CD8-positive, alpha-beta memory T cell (primary cell): ENCODE measurements at regions not wholly inside any gene's neighbourhood (a gene's known extent, or its start where the extent isn't known, plus 50 kb on each side); places are given as distances from the start of the nearest gene placed in this dataset.

ENCODE experiments used
- CTCF ChIA-PET: fragments of 350-600 bp; sonication (Branson Sonifier 250); formaldehyde crosslinking; loops from one replicate; lab custom pipeline; 2021; ENCODE audit warnings: antibody characterized with exemption; lab: Charles Lee
- POLR2A ChIA-PET: fragments of 350-600 bp; sonication (Branson Sonifier 250); formaldehyde crosslinking; loops from one replicate; lab custom pipeline; 2021; ENCODE audit warnings: antibody characterized with exemption; lab: Charles Lee
- DNase-seq, 5 donors: peaks; one replicate each; pipeline versions ENCODE4 v3.0.0 to v3.0.0-alpha.2; 2020 to 2022; ENCODE audit warnings: mixed read lengths in 1 of 5
- H3K27ac ChIP-seq: one replicate; pipeline ENCODE4 v1.7.0; 2013; ENCODE audit warnings: low read depth, mild to moderate bottlenecking, low read length, moderate library complexity
- H3K27me3 ChIP-seq: 2 replicates; pipeline ENCODE4 v1.7.0; 2013; ENCODE audit warnings: low read length, mild to moderate bottlenecking; ENCODE audit not compliant: insufficient read depth, poor library complexity, severe bottlenecking
- H3K36me3 ChIP-seq: 2 replicates; pipeline ENCODE4 v1.7.0; 2013; ENCODE audit warnings: mild to moderate bottlenecking, low read length, moderate library complexity; ENCODE audit not compliant: insufficient read depth
- H3K4me1 ChIP-seq: 2 replicates; pipeline ENCODE4 v1.7.0; 2013; ENCODE audit warnings: mild to moderate bottlenecking, low read length, moderate library complexity; ENCODE audit not compliant: insufficient read depth
- H3K4me3 ChIP-seq: 2 replicates; pipeline ENCODE4 v1.7.0; 2013; ENCODE audit warnings: mild to moderate bottlenecking, low read length
- H3K9me3 ChIP-seq: 2 replicates; pipeline ENCODE4 v1.7.0; 2013; ENCODE audit warnings: mild to moderate bottlenecking, low read length
- H3K27ac Mint-ChIP-seq, 8 donors: one replicate each; pipeline ENCODE4 v1.8.0; 2020 to 2021; ENCODE audit warnings: mixed read lengths in 8 of 8, mild to moderate bottlenecking in 6 of 8, inconsistent platforms in 3 of 8, moderate library complexity in 3 of 8
- H3K27me3 Mint-ChIP-seq, 2 donors: one replicate each; pipeline ENCODE4 v1.8.0; 2020 to 2021; ENCODE audit warnings: mixed read lengths in 2 of 2, mild to moderate bottlenecking in 1 of 2, moderate library complexity in 1 of 2
- H3K36me3 Mint-ChIP-seq, 3 donors: one replicate each; pipeline ENCODE4 v1.8.0; 2020 to 2021; ENCODE audit warnings: mixed read lengths in 3 of 3, inconsistent platforms in 1 of 3, mild to moderate bottlenecking in 1 of 3
- H3K4me1 Mint-ChIP-seq, 3 donors: one replicate each; pipeline ENCODE4 v1.8.0; 2020 to 2021; ENCODE audit warnings: mixed read lengths in 3 of 3, inconsistent platforms in 1 of 3, mild to moderate bottlenecking in 1 of 3
- H3K4me3 Mint-ChIP-seq, 7 donors: one replicate each; pipeline ENCODE4 v1.8.0; 2020 to 2021; ENCODE audit warnings: mixed read lengths in 7 of 7, mild to moderate bottlenecking in 6 of 7, moderate library complexity in 4 of 7, inconsistent platforms in 2 of 7
- H3K9me3 Mint-ChIP-seq, 5 donors: one replicate each; pipeline ENCODE4 v1.8.0; 2020 to 2022; ENCODE audit warnings: mixed read lengths in 5 of 5, mild to moderate bottlenecking in 3 of 5, moderate library complexity in 2 of 5, inconsistent platforms in 1 of 5

DNA sequence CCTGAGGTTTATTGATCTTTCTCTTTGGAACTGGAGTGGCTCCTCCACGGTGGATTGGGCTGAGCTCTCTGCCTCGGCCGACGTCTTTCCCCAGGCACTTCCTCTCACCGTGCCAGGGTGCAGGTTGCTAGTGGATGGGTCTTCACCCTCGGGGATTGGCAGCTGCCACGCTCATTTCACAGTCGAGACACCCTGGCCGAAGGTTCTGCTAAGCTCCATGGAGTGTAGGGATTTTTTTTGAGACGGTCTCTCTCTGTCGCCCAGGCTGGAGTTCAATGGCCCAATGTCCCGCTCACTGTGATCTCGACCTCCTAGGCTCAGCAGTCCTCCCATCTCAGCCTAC lies 280.8 kb downstream of the SEC14L1 start:
- peak overlapping the region; percentile 10 for H3K4me3 ChIP-seq
- H3K27me3 Mint-ChIP-seq: no peaks in the 10 kb centered on the region
- H3K27ac ChIP-seq: no peak overlapping the region
- no peaks in the 10 kb centered on the region for H3K9me3 Mint-ChIP-seq
- peaks cover 62% of the 10 kb centered on the region for H3K4me1 ChIP-seq
- H3K36me3 ChIP-seq: peaks cover 6% of the 10 kb centered on the region
- peaks cover 44 to 86% (median 55%) of the 10 kb centered on the region in 3 donors for H3K4me1 Mint-ChIP-seq
- no peak for DNase-seq
- peak overlapping the region; percentile 66 to 96 (median 91) for H3K27ac Mint-ChIP-seq
- H3K9me3 ChIP-seq: no peaks in the 10 kb centered on the region
- POLR2A ChIA-PET: interaction anchor here (0.7 to 2.1 kb wide), 7 partner anchors 19 to 91 kb away, joined by 3 to 9 read pairs (median 3); no protein-coding TSS in a partner anchor
- peaks cover 0 to 24% (median 0%) of the 10 kb centered on the region in 3 donors for H3K36me3 Mint-ChIP-seq
- peak overlapping the region in 6 of 7 donors; percentile 56 to 81 (median 76) for H3K4me3 Mint-ChIP-seq
- H3K27me3 ChIP-seq: no peaks in the 10 kb centered on the region
- CTCF ChIA-PET: interaction anchor here (1.0 to 5.1 kb wide), 9 partner anchors 9 to 90 kb away, joined by 3 to 34 read pairs (median 4); no protein-coding TSS in a partner anchor

DNA sequence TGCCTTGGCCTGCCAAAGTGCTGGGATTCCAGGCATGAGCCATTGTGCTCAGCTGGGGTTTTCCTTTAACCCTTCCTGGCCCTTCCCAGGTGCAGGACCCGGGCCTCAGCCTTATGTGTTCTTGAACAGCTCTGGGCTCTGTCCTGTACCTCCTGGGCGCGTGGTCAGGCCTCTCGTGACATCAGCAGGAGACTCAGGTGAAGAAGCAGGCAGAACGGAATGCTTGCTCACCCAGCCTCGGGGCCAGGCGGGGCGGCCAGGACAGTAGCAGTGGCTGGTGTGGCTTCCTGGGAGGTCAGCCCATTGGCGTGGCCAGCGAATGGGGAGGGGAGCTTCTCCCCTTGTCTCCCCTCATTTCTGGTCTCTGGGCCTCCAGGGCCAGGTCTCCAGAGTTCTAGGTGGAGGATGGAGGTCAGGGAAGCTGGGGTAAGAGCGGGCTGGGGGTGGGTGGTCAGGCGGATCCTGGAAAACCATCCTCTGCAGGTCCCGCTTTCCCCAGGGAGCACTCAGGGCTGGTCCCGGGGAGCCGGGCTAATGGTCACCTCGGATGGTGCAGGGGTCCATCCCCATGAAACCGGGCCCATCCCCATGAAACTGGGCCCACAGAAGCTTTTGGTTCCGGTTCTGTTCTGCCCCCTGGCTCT lies 281.5 kb downstream of the SEC14L1 start:
- Mint-ChIP-seq H3K4me1 (peaks cover 45 to 86% (median 57%) of the 10 kb centered on the region in 3 donors), H3K27ac (peak overlapping the region in 5 of 8 donors; percentile 52 to 96 (median 85)), H3K4me3 (peak overlapping the region in 1 of 7 donors; percentile 48), H3K9me3 (no peaks in the 10 kb centered on the region), H3K27me3 (no peaks in the 10 kb centered on the region), H3K36me3 (peaks cover 0 to 23% (median 0%) of the 10 kb centered on the region in 3 donors)
- H3K36me3 ChIP-seq: peaks cover 1% of the 10 kb centered on the region
- no peak overlapping the region for H3K27ac ChIP-seq
- CTCF ChIA-PET: interaction anchor here (1.0 to 5.1 kb wide), 8 partner anchors 8 to 91 kb away, joined by 3 to 34 read pairs (median 4); no protein-coding TSS in a partner anchor
- DNase-seq: no peak
- no peak overlapping the region for H3K4me3 ChIP-seq
- peaks cover 62% of the 10 kb centered on the region for H3K4me1 ChIP-seq
- H3K9me3 ChIP-seq: no peaks in the 10 kb centered on the region
- POLR2A ChIA-PET: interaction anchor here (0.7 to 2.1 kb wide), 3 partner anchors 22 to 41 kb away, joined by 3 to 7 read pairs (median 6); no protein-coding TSS in a partner anchor
- H3K27me3 ChIP-seq: no peaks in the 10 kb centered on the region

DNA sequence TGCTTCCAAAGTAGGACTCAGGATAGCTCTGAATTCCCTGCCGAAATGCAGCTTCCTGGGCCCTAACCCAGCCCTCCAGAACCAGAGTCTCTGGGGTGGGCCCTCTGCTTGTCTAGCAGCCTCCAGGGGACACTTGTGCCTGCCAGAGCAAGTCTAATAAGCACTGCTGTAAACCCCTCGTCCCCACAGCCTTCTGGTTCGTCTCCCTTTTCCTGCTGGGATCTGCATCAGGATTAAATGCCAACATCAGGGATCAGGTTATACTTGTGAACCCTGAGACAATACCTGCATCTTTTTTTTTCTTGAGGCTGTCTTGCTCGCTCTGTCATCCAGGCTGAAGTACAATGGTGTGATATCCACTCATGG lies 282.0 kb downstream of the SEC14L1 start:
- CTCF ChIA-PET: interaction anchor here (1.2 to 3.3 kb wide), 5 partner anchors 10 to 91 kb away, joined by 3 to 21 read pairs (median 4); no protein-coding TSS in a partner anchor
- Histone ChIP-seq H3K4me1 (peaks cover 66% of the 10 kb centered on the region), H3K27ac (no peak overlapping the region), H3K9me3 (no peaks in the 10 kb centered on the region), H3K4me3 (no peak overlapping the region), H3K36me3 (no peaks in the 10 kb centered on the region), H3K27me3 (no peaks in the 10 kb centered on the region)
- peak overlapping the region in 7 of 8 donors; percentile 52 to 89 (median 72) for H3K27ac Mint-ChIP-seq
- peak overlapping the region in 1 of 7 donors; percentile 8 for H3K4me3 Mint-ChIP-seq
- peaks cover 0 to 18% (median 0%) of the 10 kb centered on the region in 3 donors for H3K36me3 Mint-ChIP-seq
- DNase-seq: no peak
- peaks cover 45 to 86% (median 57%) of the 10 kb centered on the region in 3 donors for H3K4me1 Mint-ChIP-seq
- POLR2A ChIA-PET: interaction anchor here (0.5 kb wide), 1 partner anchor 10 kb away, joined by 3 read pairs; no protein-coding TSS in a partner anchor
- no peaks in the 10 kb centered on the region for H3K27me3 Mint-ChIP-seq
- H3K9me3 Mint-ChIP-seq: no peaks in the 10 kb centered on the region

DNA sequence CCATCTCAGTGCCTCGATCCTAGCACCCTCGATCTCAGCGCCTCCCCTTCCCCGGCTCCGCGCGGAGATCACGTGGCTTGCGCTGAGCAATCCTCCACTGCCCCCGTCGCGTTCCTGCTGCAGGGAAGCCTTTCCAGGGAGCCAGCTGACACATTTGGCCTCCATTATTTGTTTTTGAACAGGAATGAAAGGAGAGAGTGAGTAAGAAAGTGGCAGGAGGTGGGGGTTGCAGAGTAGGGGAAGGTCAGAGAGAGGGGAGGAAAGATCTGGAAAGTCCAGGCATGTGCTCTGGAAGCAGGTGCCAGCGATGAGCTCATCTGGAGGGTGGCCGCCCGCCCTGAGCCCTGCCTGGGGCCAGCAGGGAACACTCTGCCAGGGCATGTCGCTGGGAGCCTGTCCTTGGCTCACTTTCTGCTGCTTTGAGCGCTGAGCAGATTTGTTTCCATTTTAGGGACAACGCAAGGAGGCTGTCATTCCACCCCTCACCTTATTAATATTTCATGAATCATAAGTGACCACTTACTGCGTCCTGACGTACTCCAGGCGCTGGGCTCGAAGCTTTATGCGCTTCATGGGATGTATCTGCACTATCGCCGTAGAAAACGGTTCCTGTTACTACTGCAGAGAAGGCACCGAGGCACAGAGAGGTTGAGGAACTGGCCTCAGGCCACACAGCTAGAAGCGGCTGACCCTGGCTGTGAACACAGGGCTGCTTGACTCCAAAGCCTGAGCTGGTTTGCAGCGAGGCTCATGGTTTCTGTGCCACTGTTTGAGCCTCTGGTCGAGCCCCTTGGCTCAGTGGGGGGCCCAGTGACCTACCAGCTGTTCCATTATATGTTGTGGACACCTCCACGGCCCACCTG lies 283.1 kb downstream of the SEC14L1 start:
- peaks cover 74% of the 10 kb centered on the region for H3K4me1 ChIP-seq
- no peaks in the 10 kb centered on the region for H3K27me3 Mint-ChIP-seq
- no peaks in the 10 kb centered on the region for H3K27me3 ChIP-seq
- ChIA-PET POLR2A (interaction anchor here (0.5 to 1.0 kb wide), 2 partner anchors 11 to 12 kb away, joined by 3 read pairs; no protein-coding TSS in a partner anchor), CTCF (interaction anchor here (0.9 to 3.0 kb wide), 6 partner anchors 11 to 93 kb away, joined by 4 to 16 read pairs (median 6); no protein-coding TSS in a partner anchor)
- no peaks in the 10 kb centered on the region for H3K9me3 ChIP-seq
- DNase-seq: no peak
- H3K4me3 Mint-ChIP-seq: no peak overlapping the region
- H3K4me3 ChIP-seq: no peak overlapping the region
- H3K36me3 Mint-ChIP-seq: peaks cover 0 to 20% (median 0%) of the 10 kb centered on the region in 3 donors
- no peaks in the 10 kb centered on the region for H3K9me3 Mint-ChIP-seq
- peak overlapping the region in 7 of 8 donors; percentile 50 to 83 (median 64) for H3K27ac Mint-ChIP-seq
- H3K4me1 Mint-ChIP-seq: peaks cover 55 to 89% (median 67%) of the 10 kb centered on the region in 3 donors
- no peaks in the 10 kb centered on the region for H3K36me3 ChIP-seq
- H3K27ac ChIP-seq: no peak overlapping the region

DNA sequence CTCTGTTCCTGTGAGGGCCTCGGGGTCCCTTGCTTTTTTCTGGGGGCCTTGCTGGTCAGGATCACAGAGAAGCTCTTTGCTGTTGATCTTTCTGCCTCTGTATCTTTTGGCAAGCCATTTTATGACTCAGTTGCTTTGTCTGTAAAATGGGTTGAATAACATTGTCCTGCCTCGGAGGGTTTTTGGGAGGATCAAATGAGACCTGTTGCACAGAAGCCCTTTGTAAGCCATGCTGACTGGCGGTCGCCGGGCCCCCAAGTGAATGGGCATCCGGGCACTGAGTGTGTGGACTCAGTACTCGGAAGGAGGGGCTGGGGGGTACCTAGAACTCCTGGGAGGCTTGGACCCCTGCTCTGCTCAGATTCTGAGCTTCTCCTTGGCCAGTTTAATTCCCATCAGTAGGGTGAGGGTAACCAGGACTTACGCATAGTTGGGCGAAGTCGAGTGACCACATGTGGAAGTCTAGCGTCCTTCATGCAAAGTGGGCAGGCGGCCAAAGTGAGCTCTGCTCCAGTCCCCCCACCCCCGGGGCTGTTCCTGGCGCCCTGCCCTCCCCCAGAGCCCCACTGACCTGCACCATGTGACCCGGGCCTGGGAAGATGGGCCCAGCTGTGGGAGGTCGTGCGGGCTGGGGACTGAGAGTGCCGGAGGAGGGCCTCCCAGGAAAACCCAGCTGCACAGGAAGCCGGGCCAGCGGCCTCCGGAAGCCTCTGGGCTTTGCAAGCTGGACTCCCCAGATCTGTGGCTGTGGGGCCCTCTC lies 284.0 kb downstream of the SEC14L1 start:
- no peaks in the 10 kb centered on the region for H3K9me3 Mint-ChIP-seq
- H3K27me3 ChIP-seq: no peaks in the 10 kb centered on the region
- no peak overlapping the region for H3K4me3 Mint-ChIP-seq
- peak overlapping the region in 4 of 8 donors; percentile 17 to 74 (median 28) for H3K27ac Mint-ChIP-seq
- H3K27me3 Mint-ChIP-seq: no peaks in the 10 kb centered on the region
- no peak overlapping the region for H3K4me3 ChIP-seq
- POLR2A ChIA-PET: interaction anchor here (0.9 to 1.7 kb wide), 6 partner anchors 12 to 42 kb away, joined by 3 to 5 read pairs (median 4); no protein-coding TSS in a partner anchor
- peaks cover 59 to 90% (median 73%) of the 10 kb centered on the region in 3 donors for H3K4me1 Mint-ChIP-seq
- DNase-seq: no peak
- no peaks in the 10 kb centered on the region for H3K36me3 ChIP-seq
- H3K4me1 ChIP-seq: peaks cover 74% of the 10 kb centered on the region
- no peaks in the 10 kb centered on the region for H3K9me3 ChIP-seq
- H3K36me3 Mint-ChIP-seq: peaks cover 0 to 24% (median 0%) of the 10 kb centered on the region in 3 donors
- no peak overlapping the region for H3K27ac ChIP-seq
- CTCF ChIA-PET: interaction anchor here (0.8 to 2.6 kb wide), 7 partner anchors 10 to 94 kb away, joined by 3 to 16 read pairs (median 4); no protein-coding TSS in a partner anchor

DNA sequence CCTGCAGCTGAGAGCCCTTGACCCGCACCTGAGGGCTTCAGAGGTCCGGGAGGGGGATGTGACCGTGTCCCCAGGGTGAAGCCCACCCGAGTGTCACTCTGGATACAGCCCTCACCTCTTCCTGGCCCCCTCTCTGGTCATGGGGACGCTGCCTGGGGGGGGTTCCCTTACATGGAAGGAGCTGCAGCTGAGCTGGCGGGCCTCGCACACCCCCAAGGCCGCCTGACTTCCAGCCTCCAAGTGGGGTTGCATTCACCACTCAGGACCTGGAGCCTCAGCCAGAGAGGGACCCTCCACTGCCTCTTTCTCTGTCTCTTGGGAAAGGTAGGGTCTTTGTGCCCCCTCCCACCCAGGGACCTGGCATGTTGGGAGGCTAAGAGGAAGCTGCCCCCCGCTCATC lies 284.6 kb downstream of the SEC14L1 start:
- Mint-ChIP-seq H3K4me1 (peaks cover 58 to 90% (median 73%) of the 10 kb centered on the region in 3 donors), H3K9me3 (no peaks in the 10 kb centered on the region), H3K27me3 (no peaks in the 10 kb centered on the region), H3K4me3 (peak overlapping the region in 1 of 7 donors; percentile 19), H3K36me3 (peaks cover 0 to 27% (median 0%) of the 10 kb centered on the region in 3 donors), H3K27ac (peak overlapping the region in 7 of 8 donors; percentile 29 to 89 (median 70))
- CTCF ChIA-PET: interaction anchor here (0.8 to 2.6 kb wide), 5 partner anchors 16 to 69 kb away, joined by 3 to 16 read pairs (median 4); no protein-coding TSS in a partner anchor
- DNase-seq: no peak
- POLR2A ChIA-PET: interaction anchor here (0.9 to 1.7 kb wide), 5 partner anchors 20 to 43 kb away, joined by 3 to 5 read pairs (median 4); no protein-coding TSS in a partner anchor
- H3K4me1 ChIP-seq: peaks cover 74% of the 10 kb centered on the region
- no peaks in the 10 kb centered on the region for H3K27me3 ChIP-seq
- H3K4me3 ChIP-seq: no peak overlapping the region
- H3K36me3 ChIP-seq: no peaks in the 10 kb centered on the region
- no peak overlapping the region for H3K27ac ChIP-seq
- no peaks in the 10 kb centered on the region for H3K9me3 ChIP-seq
